Osteocyte (in vitro differentiated cells): ENCODE measurements at regions not wholly inside any gene's neighbourhood (a gene's known extent, or its start where the extent isn't known, plus 50 kb on each side); places are given as distances from the start of the nearest gene placed in this dataset.

Experiments used
- DNase-seq: peaks from one replicate; pipeline ENCODE4 v3.0.0; 2021; ENCODE audit warnings: mixed read lengths; ENCODE audit not compliant: unreplicated experiment; ENCODE audit errors: extremely low spot score
- H3K27ac Mint-ChIP-seq: one replicate; pipeline ENCODE4 v1.8.0; 2021; ENCODE audit warnings: mild to moderate bottlenecking, mixed read lengths; ENCODE audit not compliant: unreplicated experiment
- H3K27me3 Mint-ChIP-seq: one replicate; pipeline ENCODE4 v1.8.0; 2021; ENCODE audit warnings: mixed read lengths; ENCODE audit not compliant: unreplicated experiment
- H3K36me3 Mint-ChIP-seq: one replicate; pipeline ENCODE4 v1.8.0; 2021; ENCODE audit warnings: mixed read lengths; ENCODE audit not compliant: unreplicated experiment
- H3K4me1 Mint-ChIP-seq: one replicate; pipeline ENCODE4 v1.8.0; 2021; ENCODE audit warnings: mixed read lengths; ENCODE audit not compliant: unreplicated experiment
- H3K4me3 Mint-ChIP-seq: one replicate; pipeline ENCODE4 v1.8.0; 2021; ENCODE audit warnings: mild to moderate bottlenecking, moderate library complexity, mixed read lengths; ENCODE audit not compliant: unreplicated experiment
- H3K9me3 Mint-ChIP-seq: one replicate; pipeline ENCODE4 v1.8.0; 2021; ENCODE audit warnings: mixed read lengths; ENCODE audit not compliant: unreplicated experiment
- TF ChIP-seq, protein P1 (sequence below): fragments of 200-600 bp; sonication (generic); IDR thresholded peaks from 2 replicates; pipeline ENCODE4 v1.5.0; 2021; ENCODE audit warnings: antibody characterized with exemption, mild to moderate bottlenecking, moderate library complexity

DNA sequence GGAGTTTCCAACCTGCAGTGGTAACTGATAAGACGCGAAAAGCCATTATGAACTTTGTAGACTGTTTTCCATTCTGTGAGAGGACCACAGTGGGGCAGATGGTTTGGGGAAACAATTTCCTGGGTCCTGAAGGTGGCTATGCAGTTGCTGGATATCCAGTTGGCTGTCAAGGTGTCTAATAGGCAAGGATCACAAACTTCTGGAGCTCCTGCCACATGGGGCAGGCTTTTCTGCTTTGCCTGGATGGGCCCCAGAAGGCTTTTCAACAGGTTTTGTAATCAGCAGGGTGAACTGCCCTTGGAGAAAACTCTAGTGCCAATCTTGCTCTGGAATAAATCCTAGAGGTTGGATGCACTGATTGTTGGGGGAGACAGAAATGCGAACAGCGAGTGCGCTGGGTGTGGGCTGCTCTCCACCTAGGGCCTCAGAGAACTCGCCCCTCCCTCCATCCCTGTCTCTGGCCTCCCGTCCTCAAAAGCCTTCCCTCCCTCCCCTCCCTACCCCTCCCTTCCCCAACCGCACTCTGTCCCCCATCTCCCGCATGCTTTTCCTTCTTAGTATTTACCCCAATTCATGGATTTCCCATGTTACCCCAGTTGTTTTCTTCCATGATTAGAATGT lies 210.3 kb upstream of the USP24 start:
- no peak overlapping the region for H3K4me3 Mint-ChIP-seq
- H3K4me1 Mint-ChIP-seq: peaks cover 49% of the 10 kb centered on the region
- H3K27ac Mint-ChIP-seq: no peak overlapping the region
- no peak for DNase-seq
- H3K9me3 Mint-ChIP-seq: no peaks in the 10 kb centered on the region
- TF ChIP-seq, protein P1, sequence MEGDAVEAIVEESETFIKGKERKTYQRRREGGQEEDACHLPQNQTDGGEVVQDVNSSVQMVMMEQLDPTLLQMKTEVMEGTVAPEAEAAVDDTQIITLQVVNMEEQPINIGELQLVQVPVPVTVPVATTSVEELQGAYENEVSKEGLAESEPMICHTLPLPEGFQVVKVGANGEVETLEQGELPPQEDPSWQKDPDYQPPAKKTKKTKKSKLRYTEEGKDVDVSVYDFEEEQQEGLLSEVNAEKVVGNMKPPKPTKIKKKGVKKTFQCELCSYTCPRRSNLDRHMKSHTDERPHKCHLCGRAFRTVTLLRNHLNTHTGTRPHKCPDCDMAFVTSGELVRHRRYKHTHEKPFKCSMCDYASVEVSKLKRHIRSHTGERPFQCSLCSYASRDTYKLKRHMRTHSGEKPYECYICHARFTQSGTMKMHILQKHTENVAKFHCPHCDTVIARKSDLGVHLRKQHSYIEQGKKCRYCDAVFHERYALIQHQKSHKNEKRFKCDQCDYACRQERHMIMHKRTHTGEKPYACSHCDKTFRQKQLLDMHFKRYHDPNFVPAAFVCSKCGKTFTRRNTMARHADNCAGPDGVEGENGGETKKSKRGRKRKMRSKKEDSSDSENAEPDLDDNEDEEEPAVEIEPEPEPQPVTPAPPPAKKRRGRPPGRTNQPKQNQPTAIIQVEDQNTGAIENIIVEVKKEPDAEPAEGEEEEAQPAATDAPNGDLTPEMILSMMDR: no peak
- H3K27me3 Mint-ChIP-seq: no peaks in the 10 kb centered on the region
- H3K36me3 Mint-ChIP-seq: no peaks in the 10 kb centered on the region

DNA sequence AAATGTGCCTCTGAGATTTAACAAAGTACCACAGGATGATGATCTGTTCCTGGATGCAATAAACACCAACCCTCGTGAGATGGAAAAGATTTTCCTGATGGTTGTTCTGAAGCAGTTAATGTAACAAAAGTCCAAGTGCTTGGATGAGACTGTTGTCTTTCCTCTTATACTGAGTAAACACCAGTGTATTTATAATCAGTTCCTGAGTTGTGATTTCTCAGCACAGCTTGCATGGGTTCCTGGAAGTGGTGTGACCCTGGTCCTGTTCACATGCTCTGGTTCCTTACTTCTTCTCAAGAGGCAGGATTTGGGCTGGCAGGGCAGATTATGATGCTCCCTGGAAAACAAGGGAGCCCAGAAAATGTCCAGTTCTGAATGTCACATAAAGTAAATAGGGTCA lies 208.2 kb upstream of the USP24 start:
- Mint-ChIP-seq H3K27ac (no peak overlapping the region), H3K27me3 (no peaks in the 10 kb centered on the region), H3K4me1 (peaks cover 40% of the 10 kb centered on the region), H3K9me3 (no peaks in the 10 kb centered on the region), H3K36me3 (no peaks in the 10 kb centered on the region), H3K4me3 (no peak overlapping the region)
- DNase-seq: no peak
- TF ChIP-seq, protein P1: no peak

GRCh38 chr1:55420929-55421716 lies 206.0 kb upstream of the USP24 start:
- no peaks in the 10 kb centered on the region for H3K27me3 Mint-ChIP-seq
- H3K36me3 Mint-ChIP-seq: no peaks in the 10 kb centered on the region
- no peaks in the 10 kb centered on the region for H3K9me3 Mint-ChIP-seq
- peaks cover 29% of the 10 kb centered on the region for H3K4me1 Mint-ChIP-seq
- TF ChIP-seq, protein P1: no peak
- DNase-seq: no peak
- H3K4me3 Mint-ChIP-seq: no peak overlapping the region
- no peak overlapping the region for H3K27ac Mint-ChIP-seq

DNA sequence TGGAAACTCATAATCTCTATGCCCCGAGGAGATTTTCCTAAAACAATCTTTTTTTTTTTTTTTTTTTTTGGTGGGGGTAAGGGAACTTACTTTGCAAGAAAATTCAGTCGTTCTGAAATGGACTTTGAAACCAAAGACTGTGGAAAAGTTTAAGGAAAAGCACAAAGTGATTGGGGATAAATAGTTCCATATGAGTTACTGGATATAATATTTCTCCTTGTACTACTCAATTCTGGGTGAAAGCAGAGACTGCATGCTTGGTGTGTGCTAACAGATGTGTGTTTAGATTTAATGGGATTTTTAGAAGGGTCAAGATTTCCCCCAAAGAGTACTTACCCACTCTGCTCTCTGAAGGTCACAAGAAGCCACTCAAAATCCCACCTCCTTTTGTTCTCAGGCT lies 204.9 kb upstream of the USP24 start:
- Mint-ChIP-seq H3K27me3 (no peaks in the 10 kb centered on the region), H3K27ac (peak overlapping the region; percentile 56), H3K36me3 (no peaks in the 10 kb centered on the region), H3K9me3 (peaks cover 7% of the 10 kb centered on the region), H3K4me1 (peaks cover 29% of the 10 kb centered on the region), H3K4me3 (no peak overlapping the region)
- TF ChIP-seq, protein P1: no peak
- DNase-seq: no peak

DNA sequence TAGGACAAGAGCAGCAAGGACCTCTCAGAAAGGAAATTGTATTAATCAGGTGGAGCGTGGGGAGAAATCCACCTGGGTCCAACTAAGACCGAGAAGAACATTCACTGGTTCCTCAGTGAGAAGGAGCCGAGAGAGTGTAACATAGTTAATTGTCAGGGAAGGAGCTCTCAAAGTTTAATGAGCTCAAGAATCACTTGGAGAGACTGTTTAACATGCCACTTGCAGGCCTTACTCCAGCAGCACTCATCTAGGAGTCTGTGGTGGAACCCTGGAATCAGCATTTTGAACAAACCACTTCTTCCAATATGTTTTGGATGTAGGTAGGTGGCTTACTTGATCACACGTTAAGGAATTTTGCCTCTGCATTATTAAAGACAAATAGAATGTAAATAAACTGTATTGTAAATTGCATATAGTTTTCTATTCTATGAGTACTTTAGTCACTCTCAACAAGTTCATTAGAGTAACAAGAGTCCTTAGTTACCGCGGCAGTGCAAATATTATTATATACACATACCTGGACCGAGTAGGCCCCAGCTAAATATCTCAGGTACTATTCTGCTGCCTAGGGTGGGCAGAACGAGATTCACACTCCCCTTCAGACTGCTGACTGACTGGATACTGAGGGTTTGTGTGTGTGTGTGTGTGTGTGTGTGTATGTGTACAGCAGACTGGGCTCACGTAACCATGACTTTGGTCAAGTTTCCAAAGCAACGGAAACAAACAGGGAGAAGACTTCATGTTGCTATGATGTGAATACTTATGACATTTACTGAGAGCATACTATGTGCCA lies 203.2 kb upstream of the USP24 start:
- H3K4me1 Mint-ChIP-seq: peaks cover 30% of the 10 kb centered on the region
- TF ChIP-seq, protein P1: no peak
- H3K36me3 Mint-ChIP-seq: no peaks in the 10 kb centered on the region
- DNase-seq: no peak
- H3K4me3 Mint-ChIP-seq: no peak overlapping the region
- no peaks in the 10 kb centered on the region for H3K27me3 Mint-ChIP-seq
- peaks cover 13% of the 10 kb centered on the region for H3K9me3 Mint-ChIP-seq
- H3K27ac Mint-ChIP-seq: no peak overlapping the region
